ENCODE measurements at regions not wholly inside any gene's neighbourhood (a gene's known extent, or its start where the extent isn't known, plus 50 kb on each side); places are given as distances from the start of the nearest gene placed in this dataset.

DNA sequence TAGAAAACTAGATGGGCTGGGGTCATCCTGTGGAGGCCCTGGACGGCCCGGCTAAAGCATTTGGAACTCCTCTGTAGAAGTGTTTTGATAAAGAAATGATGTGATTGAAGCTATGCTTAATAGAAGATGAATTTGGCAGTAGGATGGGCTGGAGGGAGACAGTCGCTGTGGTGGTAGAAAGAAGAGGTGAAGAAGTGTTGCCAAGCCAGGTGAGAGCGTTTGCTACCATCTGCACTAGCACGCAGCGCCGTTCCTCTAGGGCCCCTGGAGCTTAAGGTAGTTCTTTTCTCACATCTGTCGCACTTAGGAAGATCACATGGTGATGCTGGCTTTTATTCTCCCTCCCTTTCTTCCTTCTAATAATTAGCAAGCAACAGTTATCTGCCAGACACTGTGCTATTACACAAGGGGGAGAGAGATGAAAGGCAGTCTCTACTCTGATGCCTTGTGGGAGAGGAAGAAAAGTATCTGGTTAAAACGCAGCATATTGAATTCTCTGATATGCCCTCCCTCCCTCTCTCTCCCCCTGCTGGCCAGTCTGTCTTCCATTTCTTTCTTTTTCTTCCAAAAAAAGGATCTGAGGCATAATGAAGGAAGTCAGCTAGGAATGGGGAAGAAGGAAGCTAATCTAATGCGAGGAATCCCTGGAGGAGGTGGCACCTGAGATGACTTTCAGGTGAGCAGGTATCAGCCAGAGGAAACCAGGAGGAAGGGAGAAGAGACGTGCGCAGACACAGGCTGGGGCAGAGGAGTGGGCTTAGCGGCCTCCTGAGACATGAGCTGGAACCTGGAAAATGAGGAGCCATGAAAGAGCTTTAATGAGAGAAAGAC lies 162.3 kb upstream of the KLF14 start:
- H3K4me3 ChIP-seq (ENCODE audit: low read depth, low read length), result no peak overlapping the region

DNA sequence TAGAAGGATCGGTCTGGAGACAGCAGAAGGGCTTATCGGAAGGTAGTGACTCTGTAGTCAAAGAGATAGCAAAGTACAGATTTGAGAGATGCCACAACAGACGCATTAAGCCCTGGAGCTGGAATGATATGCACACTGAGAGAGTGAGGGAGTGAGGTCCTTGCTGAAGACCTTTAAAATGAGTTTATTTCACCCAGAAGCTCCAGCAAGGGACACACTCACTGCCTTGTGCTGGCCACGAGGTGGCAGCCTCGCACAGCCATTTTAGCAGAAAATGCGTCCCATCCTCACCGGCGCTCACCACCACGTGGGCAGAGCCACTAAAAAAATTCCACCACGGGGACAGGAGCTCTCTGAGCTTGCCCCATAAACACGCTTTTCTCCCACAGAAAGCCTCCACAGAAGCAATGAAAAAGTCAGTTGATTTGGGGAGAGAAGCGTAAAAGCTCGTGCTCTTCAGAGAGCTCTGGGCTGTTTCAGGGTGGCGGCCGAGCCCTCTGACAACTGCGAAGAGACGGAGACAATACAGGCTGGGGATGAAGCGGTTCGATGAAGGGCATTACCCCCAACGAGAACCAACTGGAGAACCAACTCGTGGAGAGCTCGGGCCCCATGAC lies 163.0 kb upstream of the KLF14 start:
- H3K4me3 ChIP-seq (ENCODE audit: low read depth, low read length), result no peak overlapping the region

DNA sequence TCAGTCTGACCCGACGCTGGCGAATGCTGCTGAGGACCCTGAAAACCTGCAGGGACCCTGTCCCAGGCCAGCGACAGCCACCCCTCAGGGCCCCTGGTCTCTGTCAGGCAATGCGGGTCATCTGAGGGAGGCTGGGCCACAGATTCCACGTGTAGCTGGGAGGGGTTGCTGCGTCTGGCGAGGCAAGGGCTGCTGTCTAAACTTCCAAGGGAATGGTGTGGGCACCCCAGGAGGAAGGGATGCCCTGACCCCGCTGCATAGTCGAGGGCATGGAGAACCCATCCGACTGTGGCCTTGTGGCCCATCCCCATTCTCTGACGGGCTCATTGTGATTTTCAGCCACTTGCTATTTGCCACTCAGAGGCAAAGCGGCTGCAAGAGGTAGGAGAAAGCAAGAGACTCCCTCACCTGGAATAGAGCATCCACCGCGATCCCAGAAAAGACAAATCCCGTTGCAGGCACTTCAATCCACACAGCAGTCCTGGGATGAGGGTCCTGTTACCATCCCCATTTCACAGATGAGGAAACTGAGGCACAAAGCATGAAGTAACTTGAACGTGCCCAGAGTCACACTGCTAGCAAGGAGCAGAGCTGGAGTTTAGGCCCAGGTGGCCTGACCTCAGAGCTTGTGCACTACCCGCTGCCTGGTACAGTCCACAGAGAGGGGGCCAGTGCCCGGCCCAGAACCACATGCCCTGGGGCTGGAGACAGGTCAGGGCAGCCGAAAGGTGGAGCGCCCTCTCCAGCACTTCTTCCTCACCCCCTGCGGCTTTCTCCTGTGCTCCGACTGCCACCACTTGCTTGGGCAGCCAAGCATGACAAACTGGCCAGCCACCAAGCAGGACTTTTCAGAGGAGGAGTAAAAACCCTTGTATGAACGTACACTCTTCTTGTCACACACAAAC lies 163.8 kb upstream of the KLF14 start:
- no peak overlapping the region for H3K4me3 ChIP-seq (ENCODE audit: low read depth, low read length)

DNA sequence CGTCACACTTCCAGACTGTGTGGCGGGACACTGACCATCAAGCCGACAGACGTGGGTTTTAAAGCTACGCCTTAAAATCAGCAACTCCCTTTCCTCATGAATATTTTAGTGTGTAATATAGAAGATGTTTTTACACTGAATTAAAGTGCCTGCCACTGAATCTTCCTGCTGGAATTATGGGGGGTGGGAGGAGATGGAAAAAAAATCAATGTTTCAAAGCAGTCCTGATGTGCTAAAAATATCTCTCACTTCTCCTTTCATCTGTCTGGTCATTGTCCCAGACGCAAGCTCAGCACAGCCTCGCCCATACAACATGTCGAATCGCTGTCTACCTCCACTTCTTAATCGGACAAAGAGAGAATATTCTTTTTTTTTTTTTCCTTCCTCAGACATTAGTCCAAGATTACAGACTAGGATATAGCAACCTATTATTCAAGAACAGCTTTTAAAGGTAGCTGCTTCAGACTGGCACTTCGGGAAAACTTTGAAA lies 165.1 kb upstream of the KLF14 start:
- no peak overlapping the region for H3K4me3 ChIP-seq (ENCODE audit: low read depth, low read length)

DNA sequence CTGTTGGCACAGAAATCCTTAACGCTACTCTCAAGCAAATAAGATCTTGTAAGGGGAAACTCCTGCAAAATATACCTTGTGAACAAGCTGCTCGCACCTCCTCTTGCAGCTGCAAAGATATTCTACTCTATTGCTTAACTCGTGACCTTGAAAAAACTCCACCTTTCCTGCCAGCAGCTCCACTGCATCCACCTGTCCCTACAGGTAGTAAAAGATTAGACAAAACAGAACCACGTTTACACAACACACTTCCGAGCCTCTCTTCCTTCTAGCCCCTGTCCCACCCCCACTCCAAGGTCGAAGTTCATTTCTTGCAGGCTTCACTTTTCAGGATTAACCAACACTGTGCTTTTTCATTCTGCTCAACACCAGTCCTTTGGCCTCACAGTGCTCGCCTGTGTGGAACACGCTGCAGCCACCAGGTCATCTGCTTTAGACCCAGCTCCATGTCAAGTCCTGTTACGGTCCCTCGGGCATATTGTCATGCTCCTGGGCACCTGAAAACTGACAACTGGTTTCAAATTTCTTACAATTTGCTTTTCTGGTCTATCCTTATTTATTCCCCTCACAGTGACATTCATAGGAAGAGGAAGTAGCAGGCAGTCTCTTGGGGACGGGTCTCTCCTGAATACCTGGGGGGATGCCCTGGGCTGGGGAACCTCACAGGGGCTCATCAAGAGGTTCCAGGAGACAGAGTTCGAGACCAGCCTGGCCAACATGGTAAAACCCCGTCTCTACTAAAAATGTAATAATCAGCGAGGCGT lies 165.8 kb upstream of the KLF14 start:
- H3K4me3 ChIP-seq (ENCODE audit: low read depth, low read length), result no peak overlapping the region

DNA sequence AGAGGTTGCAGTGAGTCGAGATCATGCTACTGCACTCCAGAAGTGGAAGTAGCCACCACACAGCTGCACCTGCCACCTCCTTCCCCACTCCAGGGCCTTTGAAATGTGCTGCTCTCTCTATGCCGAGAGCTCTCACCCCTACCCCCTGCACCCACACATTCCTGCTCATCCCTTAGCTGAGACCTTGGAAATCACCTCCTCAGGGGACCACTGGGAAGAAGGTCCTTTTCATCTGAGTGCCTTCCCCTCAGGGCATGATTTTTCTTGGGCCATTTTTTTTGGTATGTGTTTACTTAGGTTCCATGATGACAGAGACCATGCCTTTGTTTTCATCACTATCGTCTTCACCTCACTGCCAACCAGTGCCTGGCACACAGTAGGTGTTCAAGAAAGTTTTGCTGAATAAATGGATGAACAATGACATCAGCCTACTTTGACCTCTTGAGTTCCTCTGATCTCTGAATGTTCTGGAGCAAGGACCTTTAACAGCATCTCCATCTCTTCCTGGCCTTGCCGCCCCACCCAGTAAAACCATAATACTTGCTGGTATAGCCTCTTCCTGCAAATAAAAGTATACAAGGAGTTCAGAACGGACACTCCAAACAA lies 166.6 kb upstream of the KLF14 start:
- H3K4me3 ChIP-seq (ENCODE audit: low read depth, low read length), result no peak overlapping the region

DNA sequence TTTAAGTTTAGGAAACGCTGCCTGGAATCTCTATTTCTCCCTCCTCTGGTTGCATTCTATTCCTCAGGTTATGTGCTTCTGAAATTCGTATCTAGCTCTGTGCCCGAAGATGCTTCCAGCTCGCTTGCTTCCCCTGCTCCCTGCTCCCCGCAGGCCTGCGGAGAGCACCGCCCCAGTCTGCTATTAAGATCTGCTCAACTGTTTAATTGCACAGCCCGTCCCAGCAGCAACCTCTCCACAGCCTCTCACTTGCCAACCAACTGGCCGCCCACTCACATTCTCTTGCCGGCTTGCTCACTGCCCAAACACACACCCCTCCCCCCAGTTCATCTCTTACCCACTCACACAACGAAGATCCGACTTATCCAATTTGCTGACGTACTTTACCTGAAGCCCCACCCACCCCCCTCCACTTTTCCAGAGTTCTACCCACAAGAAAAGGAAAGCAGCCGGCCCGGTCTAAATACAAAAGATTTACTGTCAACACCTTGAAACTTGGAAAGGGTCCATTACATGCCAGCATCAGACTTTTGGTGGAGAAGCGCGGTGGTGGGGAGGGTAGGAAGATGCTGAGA lies 167.3 kb upstream of the KLF14 start:
- H3K4me3 ChIP-seq (ENCODE audit: low read depth, low read length), result no peak overlapping the region

DNA sequence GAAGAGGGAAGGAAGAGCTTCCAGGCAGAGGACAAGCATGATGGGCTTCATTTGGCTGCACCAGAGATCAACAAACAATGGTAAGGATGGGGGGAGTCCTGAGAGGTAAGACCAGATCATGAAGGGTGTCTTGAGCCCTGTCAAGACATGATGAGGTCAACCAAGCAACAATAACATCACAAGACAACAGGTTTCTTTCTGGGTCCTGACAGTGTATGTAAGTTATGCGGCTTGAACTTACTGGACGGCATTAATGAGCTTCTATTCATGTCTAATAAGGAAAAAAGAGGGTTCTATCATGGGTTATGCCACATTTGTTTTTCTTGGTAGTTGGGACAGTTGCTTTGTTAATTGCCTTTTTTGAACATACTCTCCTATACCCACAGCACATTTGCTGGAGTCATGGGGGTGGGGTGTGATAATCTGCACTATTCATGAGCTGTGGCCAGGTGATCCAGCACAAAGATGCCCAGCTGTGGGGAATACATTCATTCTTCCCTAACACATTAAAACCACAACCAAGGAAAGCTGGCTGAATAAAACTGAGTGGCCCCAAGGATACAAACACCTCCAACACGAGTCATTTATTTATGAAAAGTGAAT lies 168.8 kb upstream of the KLF14 start:
- H3K4me3 ChIP-seq (ENCODE audit: low read depth, low read length), result no peak overlapping the region

DNA sequence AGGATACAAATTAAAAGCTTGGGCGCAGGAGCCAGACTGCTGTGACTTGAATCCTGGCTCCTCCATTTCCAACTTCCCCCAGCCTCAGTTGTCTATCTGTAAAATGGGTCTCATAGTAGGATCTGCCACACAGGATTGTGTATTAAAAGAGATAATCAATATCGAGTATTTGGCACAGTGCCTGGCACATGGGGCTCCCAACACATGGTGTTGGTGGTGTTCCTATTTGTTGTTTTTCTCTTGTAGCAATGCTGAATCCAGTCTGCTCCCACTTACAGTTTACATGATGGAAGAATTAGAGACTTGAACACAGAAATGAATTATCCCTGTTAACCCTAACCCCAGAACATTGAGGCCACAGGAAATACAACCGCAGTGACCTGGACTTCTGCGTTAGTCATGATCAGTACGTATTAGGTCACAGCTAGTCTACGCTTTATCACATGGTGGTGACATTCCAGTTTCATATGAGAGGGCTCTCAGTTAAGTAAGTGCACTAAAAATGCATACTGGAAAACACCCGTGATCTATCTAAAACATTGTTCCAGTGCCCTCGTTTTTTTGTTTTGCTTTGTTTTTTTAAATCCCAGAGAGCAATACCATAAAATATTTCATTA lies 169.5 kb upstream of the KLF14 start:
- H3K4me3 ChIP-seq (ENCODE audit: low read depth, low read length), result no peak overlapping the region

DNA sequence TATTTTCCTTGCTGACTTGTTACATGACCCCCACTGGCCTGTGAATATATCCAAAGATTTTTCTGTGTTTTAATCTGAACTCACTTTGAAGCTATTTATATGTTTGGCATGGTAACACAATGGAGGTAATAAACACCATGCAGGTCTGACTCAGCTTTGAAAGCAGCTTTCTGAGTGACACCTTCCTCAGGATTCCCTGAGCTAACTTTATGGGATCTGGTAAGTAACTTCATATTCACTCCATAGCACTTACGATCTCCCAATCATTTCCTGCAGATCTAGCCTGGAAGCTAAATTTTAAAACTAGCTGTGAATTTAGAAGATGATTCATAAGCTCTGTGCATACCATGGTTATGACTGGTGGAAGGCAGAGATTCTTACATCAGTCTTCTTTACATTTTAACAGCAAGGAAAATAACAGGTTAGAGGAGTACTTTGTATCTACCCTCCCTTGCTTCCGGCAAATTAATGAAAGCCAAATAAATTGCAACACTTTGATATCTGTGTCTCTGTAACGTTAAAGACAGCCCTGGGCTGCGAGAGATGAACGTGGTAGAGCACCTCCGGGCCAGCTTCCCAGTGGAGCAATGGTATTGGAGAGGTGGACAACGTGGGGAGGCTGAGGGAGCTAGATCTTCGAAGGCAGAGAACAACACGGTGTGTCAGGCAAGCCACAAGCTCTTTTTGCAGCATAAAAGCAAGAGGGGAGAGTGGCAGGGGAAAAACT lies 170.2 kb upstream of the KLF14 start:
- no peak overlapping the region for H3K4me3 ChIP-seq (ENCODE audit: low read depth, low read length)

DNA sequence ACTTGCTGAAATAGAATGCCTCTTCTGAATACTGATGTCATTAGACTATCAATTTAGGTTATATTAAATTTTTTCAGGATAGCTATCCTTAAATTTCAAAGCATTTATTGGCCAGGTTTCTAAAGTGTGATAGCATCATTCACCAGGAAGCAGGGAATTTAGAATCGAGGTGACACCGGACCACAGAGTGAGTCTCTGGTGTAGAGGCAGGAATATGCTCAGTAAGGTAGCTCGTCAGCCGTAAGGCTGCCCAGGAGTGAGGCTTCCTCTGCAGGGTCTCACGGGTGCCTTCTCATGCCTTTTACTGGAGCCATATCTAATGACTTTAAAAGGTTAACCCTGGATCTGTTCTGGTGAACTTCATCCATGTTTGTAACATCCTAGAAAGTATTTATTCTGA lies 170.8 kb upstream of the KLF14 start:
- H3K4me3 ChIP-seq (ENCODE audit: low read depth, low read length), result no peak overlapping the region

DNA sequence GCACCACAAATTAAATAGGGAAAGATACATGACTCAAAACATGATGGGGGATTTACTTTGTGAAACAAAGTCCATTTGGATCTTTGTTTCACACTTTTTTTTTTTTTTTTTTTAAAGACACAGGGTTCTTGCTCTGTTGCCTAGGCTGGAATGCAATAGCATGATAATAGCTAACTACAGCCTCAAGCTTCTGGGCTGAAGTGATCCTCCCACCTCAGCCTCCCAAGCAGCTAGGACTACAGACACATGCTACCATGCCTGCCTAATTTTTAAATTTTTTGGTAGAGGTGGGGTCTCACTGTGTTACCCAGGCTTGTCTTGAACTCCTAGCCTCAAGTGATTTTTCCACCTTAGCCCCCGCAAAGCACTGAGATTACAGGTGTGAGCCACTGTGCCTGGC lies 172.6 kb upstream of the KLF14 start:
- no peak overlapping the region for H3K4me3 ChIP-seq (ENCODE audit: low read depth, low read length)

DNA sequence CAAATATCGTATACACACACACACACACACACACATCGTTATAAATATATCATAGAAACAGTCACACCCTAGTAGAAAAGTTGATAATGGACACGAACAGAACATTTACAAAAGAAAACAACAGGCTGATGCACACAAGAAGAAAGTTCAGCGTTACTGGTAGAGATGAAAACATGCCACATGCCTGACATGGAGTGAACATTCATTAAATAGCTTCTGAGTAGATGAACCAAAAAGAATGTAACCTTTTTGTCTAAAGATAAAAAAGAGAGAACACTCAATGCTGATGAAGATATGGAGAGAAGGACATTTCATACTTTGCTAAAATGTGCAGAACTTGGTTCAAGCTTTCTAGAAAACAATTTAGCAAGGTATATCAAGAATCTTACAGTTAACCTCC lies 173.4 kb upstream of the KLF14 start:
- H3K4me3 ChIP-seq (ENCODE audit: low read depth, low read length), result no peak overlapping the region

DNA sequence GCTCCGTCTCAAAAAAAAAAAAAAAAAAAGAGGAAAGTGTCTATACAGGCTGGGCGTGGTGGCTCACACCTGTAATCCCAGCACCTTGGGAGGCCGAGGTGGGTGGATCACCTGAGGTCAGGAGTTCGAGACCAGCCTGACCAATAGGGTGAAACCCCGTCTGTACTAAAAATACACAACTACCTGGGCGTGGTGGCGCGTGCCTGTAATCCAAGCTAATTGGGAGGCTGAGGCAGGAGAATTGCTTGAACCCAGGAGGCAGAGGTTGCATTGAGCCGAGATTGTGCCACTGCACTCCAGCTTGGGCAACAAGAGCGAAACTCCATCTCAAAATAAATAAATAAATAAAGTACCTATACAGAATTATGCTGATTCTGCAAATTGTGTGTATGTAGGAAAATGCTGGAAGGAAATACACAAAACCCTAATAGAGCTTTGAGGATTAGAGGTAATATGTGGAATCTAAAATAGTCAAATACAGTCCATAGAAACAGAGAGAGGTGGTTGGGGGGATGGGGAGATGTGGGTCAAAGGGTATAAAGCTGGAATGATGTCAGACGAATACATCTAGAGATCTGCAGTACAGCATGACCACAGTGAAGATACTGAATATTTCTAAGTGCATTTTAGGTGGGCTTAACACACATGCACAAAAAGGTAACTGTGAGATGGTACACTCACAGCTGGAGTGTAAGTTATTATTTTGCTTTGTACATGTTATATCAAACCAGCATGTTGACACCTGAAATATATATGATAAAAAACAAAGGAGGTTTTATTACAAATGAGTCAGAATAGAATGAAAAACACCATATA lies 174.5 kb upstream of the KLF14 start:
- H3K4me3 ChIP-seq (ENCODE audit: low read depth, low read length), result no peak overlapping the region

DNA sequence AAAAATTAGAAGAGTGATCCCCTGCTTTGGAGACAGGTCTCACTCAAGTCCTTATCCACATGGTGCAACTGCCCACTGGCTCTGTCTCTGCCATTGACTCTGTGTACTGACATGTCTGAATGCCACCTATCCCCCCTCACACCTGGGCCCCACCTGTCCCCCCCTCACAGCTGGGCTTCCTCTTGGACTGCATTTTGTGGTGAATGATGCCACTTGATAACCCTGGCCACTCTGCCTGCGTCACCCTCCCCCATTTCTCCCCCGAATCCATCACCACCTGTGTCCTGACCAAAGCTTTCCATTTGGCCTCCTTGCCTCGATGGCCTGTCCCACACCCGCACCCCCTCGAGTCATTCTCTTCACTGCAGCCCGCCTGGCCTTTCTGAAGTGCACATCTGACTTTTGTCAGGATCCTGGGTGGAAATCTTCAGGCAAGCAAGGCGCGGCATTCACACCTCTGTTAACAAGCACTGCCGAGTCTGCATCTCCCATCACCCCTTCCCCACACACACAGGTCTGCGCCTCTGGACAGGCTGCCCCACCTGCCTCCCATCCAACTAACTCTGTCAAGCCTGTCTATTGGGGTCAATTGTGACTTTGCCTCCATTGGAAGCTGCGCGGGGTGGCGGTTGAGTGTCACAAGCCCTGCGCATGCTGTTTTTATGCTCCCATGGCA lies 175.3 kb upstream of the KLF14 start:
- H3K4me3 ChIP-seq (ENCODE audit: low read depth, low read length), result no peak overlapping the region

DNA sequence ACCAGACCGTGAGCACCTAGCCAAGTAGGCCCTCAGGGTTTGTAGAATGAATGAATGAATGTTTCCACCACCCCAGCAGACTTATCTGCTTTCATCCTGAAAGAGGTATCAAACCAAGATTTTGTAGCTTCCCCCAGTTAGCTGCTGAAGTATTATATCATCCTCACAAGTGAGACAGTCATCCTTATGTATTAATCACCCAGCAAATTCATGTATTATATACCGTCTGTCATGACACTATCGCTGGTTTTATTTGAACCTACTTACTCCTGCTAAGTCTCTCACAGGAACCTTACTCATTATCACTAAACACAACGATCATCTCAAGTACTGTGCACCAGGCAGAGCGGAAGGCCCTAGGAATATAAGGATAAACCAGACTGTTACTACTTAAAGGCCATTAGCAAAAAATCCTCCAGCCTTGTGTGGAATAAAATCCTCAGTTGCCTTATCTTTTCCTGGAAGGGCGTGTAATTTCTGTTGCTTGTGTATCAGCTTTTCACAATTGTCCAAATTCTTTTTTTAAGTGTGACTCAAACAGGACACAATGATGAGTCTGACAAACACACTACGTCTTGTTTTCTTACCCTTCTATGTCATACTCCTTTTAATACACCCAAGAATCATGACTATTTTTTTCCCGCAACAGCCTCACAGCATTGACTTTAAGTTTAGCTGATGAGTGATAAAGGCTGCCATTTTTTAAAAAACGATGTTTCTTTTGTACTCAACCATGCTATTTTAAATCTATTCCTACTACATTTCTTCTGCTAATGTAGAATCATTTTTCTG lies 176.1 kb upstream of the KLF14 start:
- no peak overlapping the region for H3K4me3 ChIP-seq (ENCODE audit: low read depth, low read length)

Measured in iPS-11a (cell line).